Stomach (tissue), 8 donors: ENCODE measurements at regions not wholly inside any gene's neighbourhood (a gene's known extent, or its start where the extent isn't known, plus 50 kb on each side); places are given as distances from the start of the nearest gene placed in this dataset.
A peak's percentile ranks its signal among the peaks of the same experiment; 100 is the strongest.

Source experiments
- DNase-seq, 2 donors: peaks; one replicate each; pipeline versions ENCODE4 v3.0.0 to v3.0.0-alpha.2; 2013 to 2019
- H3K27ac ChIP-seq, 5 donors: fragments of 200-600 bp in 4 of 5; sonication (generic) in 4 of 5; one replicate each; pipeline ENCODE4 v1.5.1; 2013 to 2019; ENCODE audit warnings: mild to moderate bottlenecking in 1 of 5, moderate library complexity in 1 of 5
- H3K27me3 ChIP-seq, 3 donors: fragments of 200-600 bp; sonication (generic); one replicate each; pipeline ENCODE4 v1.5.1; 2017 to 2019; ENCODE audit warnings: mixed run types in 1 of 3
- H3K36me3 ChIP-seq, 4 donors: fragments of 200-600 bp; sonication (generic); 1 replicate in 3 of 4; 2 replicates in 1 of 4; pipeline ENCODE4 v1.5.1; 2016 to 2019
- H3K4me1 ChIP-seq, 4 donors: fragments of 200-600 bp; sonication (generic); one replicate each; pipeline ENCODE4 v1.5.1; 2016 to 2019
- H3K4me3 ChIP-seq, 4 donors: fragments of 200-600 bp; sonication (generic) in 3 of 4; one replicate each; pipeline ENCODE4 v1.5.1; 2016 to 2019; ENCODE audit warnings: mild to moderate bottlenecking in 1 of 4
- H3K9me3 ChIP-seq, 4 donors: fragments of 200-600 bp; sonication (generic); one replicate each; pipeline ENCODE4 v1.5.1; 2016 to 2019
- CTCF ChIP-seq, 7 experiments: fragments of 450-650 bp in 4 of 7; fragments of 200-600 bp in 3 of 7; sonication (generic) in 3 of 7; IDR thresholded peaks; one replicate each; pipeline ENCODE4 v1.5.1; 2016 to 2019; ENCODE audit warnings: antibody characterized with exemption in 7 of 7, control low read depth in 2 of 7, mild to moderate bottlenecking in 1 of 7
- EP300 ChIP-seq: sonication (generic); formaldehyde crosslinking; IDR thresholded peaks from one replicate; pipeline ENCODE4 v1.6.1; 2017; ENCODE audit warnings: antibody characterized with exemption
- POLR2A ChIP-seq, 4 donors: fragments of 450-650 bp; IDR thresholded peaks; one replicate each; pipeline ENCODE4 v1.6.1; 2016; ENCODE audit warnings: antibody characterized with exemption in 4 of 4, control low read depth in 2 of 4, mild to moderate bottlenecking in 1 of 4, moderate library complexity in 1 of 4
- POLR2AphosphoS5 ChIP-seq, 3 donors: sonication (generic); formaldehyde crosslinking; IDR thresholded peaks; one replicate each; pipeline ENCODE4 v1.6.1; 2016; ENCODE audit warnings: antibody characterized with exemption in 3 of 3
- WGBS, 5 donors: extraction: QIAGEN DNeasy Blood & Tissue Kit in 3 of 5; methylation state at CpG; one replicate each; pipeline versions ENCODE4 v1.1.5 to v1.1.7; 2013 to 2018; 5-methylcytosine and 5-hydroxymethylcytosine counted together
- intact Hi-C: fragments of 100-400 bp; cut with DNase I; formaldehyde crosslinking; loops from one replicate; pipeline ENCODE4 v1.15.1; 2023; ENCODE audit warnings: low total_unique reads
- donor health status: healthy with polysubstance abuse.
- donor health status: Bipolar disorder and iron deficiency.
- donor health status: healthy.

- Histone ChIP-seq H3K27me3 (no peaks in the 10 kb centered on the region), H3K27ac (peak overlapping the region in 1 of 5 donors; percentile 47), H3K4me3 (no peak overlapping the region), H3K4me1 (peaks cover 8 to 28% (median 17%) of the 10 kb centered on the region in 4 donors), H3K9me3 (no peaks in the 10 kb centered on the region), H3K36me3 (no peaks in the 10 kb centered on the region)
- intact Hi-C loops = no loop called here
- TF ChIP-seq POLR2AphosphoS5 (IDR thresholded peaks at IDR 0.05) (no peak), POLR2A (IDR thresholded peaks at IDR 0.05) (no peak), EP300 (no peak), CTCF (IDR thresholded peaks at IDR 0.05) (no peak)
- WGBS, 5 donors = 70 to 82% (median 78%) methylated on average over 3 of the region's 3 CpGs
- no peak for DNase-seq
These were observed 125.6 kb upstream of the CDC42EP3 start for GRCh38 chr2:37797081-37797480.

GRCh38 chr2:37798315-37799005, 126.6 kb upstream of the RMDN2 start:
- no peak overlapping the region for H3K4me3 ChIP-seq
- intact Hi-C loops = no loop called here
- H3K27ac ChIP-seq = no peak overlapping the region
- no peak for TF ChIP-seq POLR2AphosphoS5 (IDR thresholded peaks at IDR 0.05)
- TF ChIP-seq CTCF (IDR thresholded peaks at IDR 0.05) = no peak
- no peak for TF ChIP-seq POLR2A (IDR thresholded peaks at IDR 0.05)
- TF ChIP-seq EP300 = no peak
- DNase-seq = no peak
- H3K27me3 ChIP-seq = no peaks in the 10 kb centered on the region
- H3K4me1 ChIP-seq = peaks cover 21 to 42% (median 30%) of the 10 kb centered on the region in 4 donors
- no peaks in the 10 kb centered on the region for H3K36me3 ChIP-seq
- no peaks in the 10 kb centered on the region for H3K9me3 ChIP-seq

GRCh38 chr2:37800176-37800858, 124.8 kb upstream of the RMDN2 start:
- WGBS, 5 donors = 85 to 96% (median 92%) methylated on average over 2 of the region's 2 CpGs
- intact Hi-C loops = no loop called here
- no peak overlapping the region for H3K4me3 ChIP-seq

GRCh38 chr2:37802211-37802752, 122.8 kb upstream of the RMDN2 start:
- H3K9me3 ChIP-seq = no peaks in the 10 kb centered on the region
- H3K27me3 ChIP-seq = no peaks in the 10 kb centered on the region
- H3K27ac ChIP-seq = peak overlapping the region in 4 of 5 donors; percentile 37 to 69 (median 46)
- no peaks in the 10 kb centered on the region for H3K36me3 ChIP-seq
- H3K4me3 ChIP-seq = no peak overlapping the region
- WGBS, 5 donors = 45 to 60% (median 53%) methylated on average over 4 of the region's 4 CpGs
- TF ChIP-seq EP300 = no peak
- no peak for TF ChIP-seq POLR2A (IDR thresholded peaks at IDR 0.05)
- no peak for TF ChIP-seq CTCF (IDR thresholded peaks at IDR 0.05)
- no peak for TF ChIP-seq POLR2AphosphoS5 (IDR thresholded peaks at IDR 0.05)
- DNase-seq = no peak
- peaks cover 14 to 32% (median 21%) of the 10 kb centered on the region in 4 donors for H3K4me1 ChIP-seq
- intact Hi-C loops = no loop called here

More at GRCh38 chr2:37800176-37800858, 124.8 kb upstream of the RMDN2 start:
- Histone ChIP-seq H3K36me3 (no peaks in the 10 kb centered on the region), H3K27me3 (no peaks in the 10 kb centered on the region), H3K9me3 (no peaks in the 10 kb centered on the region), H3K4me1 (peaks cover 22 to 43% (median 33%) of the 10 kb centered on the region in 4 donors), H3K27ac (no peak overlapping the region)
- DNase-seq = no peak
- TF ChIP-seq POLR2A (IDR thresholded peaks at IDR 0.05) = no peak
- no peak for TF ChIP-seq POLR2AphosphoS5 (IDR thresholded peaks at IDR 0.05)
